ENCODE measurements at regions not wholly inside any gene's neighbourhood (a gene's known extent, or its start where the extent isn't known, plus 50 kb on each side); places are given as distances from the start of the nearest gene placed in this dataset.

DNA sequence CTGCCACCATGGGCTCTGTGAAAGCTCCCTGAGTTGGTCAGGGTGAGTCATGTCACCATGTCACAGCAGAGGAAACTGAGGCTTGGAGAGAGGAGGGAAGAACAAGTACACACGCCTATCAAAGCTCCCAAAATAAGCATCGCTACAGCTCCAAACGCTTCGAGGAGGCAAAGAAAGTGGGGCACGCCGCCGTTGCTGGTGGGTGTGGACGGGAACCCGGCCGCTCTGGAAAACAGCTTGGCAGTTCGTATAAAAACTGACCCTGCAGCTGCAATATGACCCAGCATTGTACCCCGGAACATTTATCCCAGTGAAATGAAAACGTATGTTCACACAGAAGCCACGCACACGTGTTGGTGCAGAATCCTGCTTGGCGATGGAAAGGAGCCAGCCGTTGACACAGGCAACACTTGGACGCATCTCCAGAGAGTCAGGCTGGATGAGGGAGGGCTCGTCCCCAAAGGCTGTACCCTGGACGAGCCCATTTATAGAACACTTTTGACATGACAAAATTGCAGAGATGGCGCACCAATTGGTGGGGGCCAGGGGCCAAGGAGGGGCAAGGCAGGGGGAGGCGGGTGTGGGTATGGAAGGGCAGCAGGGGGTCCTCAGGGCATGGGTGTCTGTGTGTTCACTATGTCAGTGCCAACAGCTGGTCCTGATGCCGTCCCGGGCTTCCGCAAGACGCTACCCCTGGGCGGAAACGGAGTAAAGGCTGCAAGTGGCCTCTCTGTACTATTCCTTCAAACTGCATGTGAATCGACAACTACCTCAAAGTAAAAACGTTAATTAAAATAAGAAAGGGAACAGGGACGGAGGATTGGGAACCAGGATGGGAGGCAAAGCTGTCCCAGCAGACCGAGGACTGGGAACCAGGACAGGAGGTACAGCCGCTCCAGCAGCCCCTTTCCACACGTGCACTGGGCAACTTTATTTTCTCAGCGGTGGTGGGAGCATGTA lies 173.0 kb downstream of the OLFM1 start:
- DNase-seq (ENCODE audit: extremely low spot score): no peak
- ChIA-PET CTCF (no interaction called here), POLR2A (no interaction called here)
- TF ChIP-seq FOXK2 (IDR thresholded peaks at IDR 0.05): no peak
- no peak for TF ChIP-seq FOXA1 (IDR thresholded peaks at IDR 0.05)
- TF ChIP-seq SP1 (IDR thresholded peaks at IDR 0.05): no peak
- no peak for TF ChIP-seq ELF4 (IDR thresholded peaks at IDR 0.05)
- no peak for TF ChIP-seq L3MBTL2 (conservative IDR thresholded peaks at IDR 0.05)

DNA sequence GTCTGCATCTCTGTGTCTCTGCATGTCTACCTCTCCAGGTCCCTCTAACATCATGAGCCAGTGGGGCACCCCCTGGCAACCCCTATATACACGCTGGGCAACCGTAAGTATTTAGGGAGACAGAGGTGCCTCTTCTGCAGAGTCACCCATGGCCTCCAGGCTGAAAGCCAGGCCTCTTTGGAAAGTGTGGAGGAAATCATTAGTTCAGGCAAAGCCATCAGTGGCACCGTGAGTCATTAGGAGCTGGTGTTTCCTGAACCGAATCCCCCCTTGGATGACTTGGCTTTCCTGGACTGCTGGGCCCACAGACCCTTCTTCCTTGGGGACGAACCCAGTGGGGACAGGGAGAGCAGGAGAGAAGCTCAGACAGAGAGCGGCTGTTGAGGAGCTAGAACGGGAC lies 174.8 kb downstream of the OLFM1 start:
- ChIA-PET POLR2A (no interaction called here), CTCF (no interaction called here)
- DNase-seq (ENCODE audit: extremely low spot score): no peak
- TF ChIP-seq FOXM1 (IDR thresholded peaks at IDR 0.05; ENCODE audit: borderline replicate concordance) (no peak), ELF4 (IDR thresholded peaks at IDR 0.05) (no peak), CTBP1 (IDR thresholded peaks at IDR 0.05; ENCODE audit: borderline replicate concordance) (no peak), FOXK2 (IDR thresholded peaks at IDR 0.05) (no peak), BHLHE40 (IDR thresholded peaks at IDR 0.05; ENCODE audit: borderline replicate concordance) (no peak), LEF1 (IDR thresholded peaks at IDR 0.05; ENCODE audit: borderline replicate concordance) (no peak), FOXA1 (IDR thresholded peaks at IDR 0.05) (no peak)

DNA sequence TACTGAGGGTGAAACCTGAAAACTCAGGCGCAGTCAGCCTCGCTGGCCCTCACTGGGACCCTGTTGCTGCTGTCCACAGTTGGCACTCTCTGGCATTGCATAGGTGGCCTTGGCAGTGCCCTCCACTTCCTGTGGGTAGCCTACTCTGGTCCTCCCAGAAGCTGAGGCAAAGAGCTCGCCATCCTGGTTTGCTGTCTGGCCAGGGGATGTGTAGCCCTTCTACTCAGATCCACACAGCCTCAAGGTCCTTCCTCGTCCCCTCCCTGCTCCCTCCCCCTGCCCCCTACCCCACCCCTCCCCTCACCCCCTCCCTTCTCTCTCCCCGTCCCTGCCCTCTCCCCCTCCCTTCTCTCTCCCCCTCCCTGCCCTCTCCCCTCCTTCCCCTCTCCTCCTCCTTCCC lies 176.0 kb downstream of the OLFM1 start:
- CTCF ChIA-PET: no interaction called here
- DNase-seq (ENCODE audit: extremely low spot score): no peak

DNA sequence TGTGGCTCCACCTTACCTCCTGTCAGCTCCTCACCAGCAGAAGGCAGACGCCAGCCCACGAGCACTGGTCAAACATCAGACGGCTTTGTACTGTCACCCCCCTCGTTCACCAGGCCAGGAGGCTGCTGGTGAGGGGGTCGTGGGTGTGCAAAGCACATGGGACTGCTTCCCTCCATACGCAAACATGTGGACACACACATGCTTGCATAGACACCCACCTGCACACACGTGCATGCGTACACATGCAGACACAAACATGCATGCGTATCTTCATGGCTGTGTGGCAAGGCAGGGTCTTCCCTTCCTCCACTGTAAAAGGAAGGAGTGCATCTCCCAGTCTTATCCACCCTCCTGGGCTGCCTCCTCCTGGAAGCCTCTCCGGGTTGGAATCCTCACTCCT lies 178.5 kb downstream of the OLFM1 start:
- POLR2A ChIA-PET: no interaction called here
- DNase-seq (ENCODE audit: extremely low spot score): no peak
- CTCF ChIA-PET: no interaction called here
- TF ChIP-seq NFRKB (IDR thresholded peaks at IDR 0.05) (no peak), SP1 (IDR thresholded peaks at IDR 0.05) (no peak), HDGF (IDR thresholded peaks at IDR 0.05; ENCODE audit: borderline replicate concordance) (no peak), ELF4 (IDR thresholded peaks at IDR 0.05) (no peak), TARDBP (IDR thresholded peaks at IDR 0.05) (no peak), FOXM1 (IDR thresholded peaks at IDR 0.05; ENCODE audit: borderline replicate concordance) (no peak), FOXA1 (IDR thresholded peaks at IDR 0.05) (no peak), L3MBTL2 (conservative IDR thresholded peaks at IDR 0.05) (no peak), BHLHE40 (IDR thresholded peaks at IDR 0.05; ENCODE audit: borderline replicate concordance) (no peak), ZNF384 (IDR thresholded peaks at IDR 0.05) (no peak), CTBP1 (IDR thresholded peaks at IDR 0.05; ENCODE audit: borderline replicate concordance) (no peak), SUZ12 (IDR thresholded peaks at IDR 0.05) (no peak), LEF1 (IDR thresholded peaks at IDR 0.05; ENCODE audit: borderline replicate concordance) (no peak), ARNT (IDR thresholded peaks at IDR 0.05) (no peak), FOXK2 (IDR thresholded peaks at IDR 0.05) (no peak)
- TF ChIP-seq, protein P1, sequence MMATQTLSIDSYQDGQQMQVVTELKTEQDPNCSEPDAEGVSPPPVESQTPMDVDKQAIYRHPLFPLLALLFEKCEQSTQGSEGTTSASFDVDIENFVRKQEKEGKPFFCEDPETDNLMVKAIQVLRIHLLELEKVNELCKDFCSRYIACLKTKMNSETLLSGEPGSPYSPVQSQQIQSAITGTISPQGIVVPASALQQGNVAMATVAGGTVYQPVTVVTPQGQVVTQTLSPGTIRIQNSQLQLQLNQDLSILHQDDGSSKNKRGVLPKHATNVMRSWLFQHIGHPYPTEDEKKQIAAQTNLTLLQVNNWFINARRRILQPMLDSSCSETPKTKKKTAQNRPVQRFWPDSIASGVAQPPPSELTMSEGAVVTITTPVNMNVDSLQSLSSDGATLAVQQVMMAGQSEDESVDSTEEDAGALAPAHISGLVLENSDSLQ (IDR thresholded peaks at IDR 0.05): no peak

More for the DNA sequence above, 176.0 kb downstream of the OLFM1 start:
- POLR2A ChIA-PET: no interaction called here
- no peak for TF ChIP-seq ARNT (IDR thresholded peaks at IDR 0.05)
- no peak for TF ChIP-seq L3MBTL2 (conservative IDR thresholded peaks at IDR 0.05)
- TF ChIP-seq FOXM1 (IDR thresholded peaks at IDR 0.05; ENCODE audit: borderline replicate concordance): no peak
- TF ChIP-seq FOXA1 (IDR thresholded peaks at IDR 0.05): no peak
- no peak for TF ChIP-seq NFRKB (IDR thresholded peaks at IDR 0.05)
- TF ChIP-seq SP1 (IDR thresholded peaks at IDR 0.05): no peak
- TF ChIP-seq HDGF (IDR thresholded peaks at IDR 0.05; ENCODE audit: borderline replicate concordance): no peak
- no peak for TF ChIP-seq FOXK2 (IDR thresholded peaks at IDR 0.05)
- no peak for TF ChIP-seq TARDBP (IDR thresholded peaks at IDR 0.05)

DNA sequence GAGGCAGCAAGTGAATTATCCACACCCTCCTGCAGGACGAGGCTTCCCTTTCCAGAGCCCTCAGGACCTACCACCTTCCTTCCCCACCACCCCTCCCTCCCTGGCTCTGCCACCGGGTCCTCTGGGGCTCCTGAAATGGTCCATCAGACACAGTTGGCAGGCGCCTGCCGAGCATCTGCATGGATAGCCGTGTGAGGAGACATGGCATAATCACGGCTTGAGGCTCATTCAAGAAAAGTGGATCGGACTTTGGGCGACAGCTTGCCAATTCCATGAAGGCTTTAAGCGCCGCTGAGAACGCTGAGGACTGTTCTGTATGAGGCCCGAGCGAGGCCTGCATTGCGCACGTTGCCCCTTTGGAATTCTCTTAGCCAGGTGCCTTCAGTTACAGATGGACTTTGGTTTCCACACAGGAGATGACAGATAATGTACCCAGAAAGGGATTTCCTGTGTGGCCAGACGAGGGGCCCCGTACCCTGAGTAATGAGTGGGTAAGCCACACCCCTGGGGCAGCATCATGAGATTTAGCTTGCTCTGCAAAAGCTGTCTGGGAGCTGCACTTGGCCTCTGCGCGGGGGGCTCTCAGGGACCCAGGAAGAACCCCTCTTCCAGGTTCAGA lies 179.8 kb downstream of the OLFM1 start:
- no peak for TF ChIP-seq SUZ12 (IDR thresholded peaks at IDR 0.05)
- no peak for TF ChIP-seq FOXK2 (IDR thresholded peaks at IDR 0.05)
- TF ChIP-seq BHLHE40 (IDR thresholded peaks at IDR 0.05; ENCODE audit: borderline replicate concordance): no peak
- no peak for TF ChIP-seq TARDBP (IDR thresholded peaks at IDR 0.05)
- TF ChIP-seq ARNT (IDR thresholded peaks at IDR 0.05): no peak
- ChIA-PET CTCF (no interaction called here), POLR2A (no interaction called here)
- no peak for DNase-seq (ENCODE audit: extremely low spot score)

DNA sequence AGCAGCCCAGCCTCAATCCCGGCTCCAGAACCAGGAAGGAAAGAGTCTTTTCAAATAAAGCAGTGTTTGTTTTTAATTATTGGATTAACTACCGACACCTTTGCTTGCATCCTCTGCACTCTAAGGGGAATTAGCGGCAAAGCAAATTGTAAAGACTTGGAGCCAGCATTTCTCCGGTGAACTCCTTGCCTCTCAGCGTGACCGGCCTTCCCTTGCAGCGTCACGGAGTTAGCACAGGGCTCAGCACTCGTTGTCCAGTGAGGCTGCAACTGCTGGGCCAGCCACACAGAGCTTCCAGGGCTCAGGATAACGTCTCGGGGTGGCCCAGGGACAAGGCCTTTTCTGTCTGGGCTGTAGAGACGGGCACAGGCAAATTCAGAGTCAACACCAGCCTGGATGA lies 180.6 kb downstream of the OLFM1 start:
- POLR2A ChIA-PET: no interaction called here
- CTCF ChIA-PET: no interaction called here
- no peak for TF ChIP-seq ARNT (IDR thresholded peaks at IDR 0.05)
- no peak for TF ChIP-seq FOXA1 (IDR thresholded peaks at IDR 0.05)
- TF ChIP-seq L3MBTL2 (conservative IDR thresholded peaks at IDR 0.05): no peak
- TF ChIP-seq FOXM1 (IDR thresholded peaks at IDR 0.05; ENCODE audit: borderline replicate concordance): no peak
- no peak for TF ChIP-seq CTBP1 (IDR thresholded peaks at IDR 0.05; ENCODE audit: borderline replicate concordance)
- TF ChIP-seq TARDBP (IDR thresholded peaks at IDR 0.05): no peak
- no peak for TF ChIP-seq FOXK2 (IDR thresholded peaks at IDR 0.05)
- TF ChIP-seq HDGF (IDR thresholded peaks at IDR 0.05; ENCODE audit: borderline replicate concordance): no peak
- TF ChIP-seq ZNF384 (IDR thresholded peaks at IDR 0.05): no peak
- TF ChIP-seq, protein P1 (IDR thresholded peaks at IDR 0.05): no peak
- TF ChIP-seq ELF4 (IDR thresholded peaks at IDR 0.05): no peak
- TF ChIP-seq SP1 (IDR thresholded peaks at IDR 0.05): no peak
- TF ChIP-seq LEF1 (IDR thresholded peaks at IDR 0.05; ENCODE audit: borderline replicate concordance): no peak
- no peak for TF ChIP-seq SUZ12 (IDR thresholded peaks at IDR 0.05)
- TF ChIP-seq BHLHE40 (IDR thresholded peaks at IDR 0.05; ENCODE audit: borderline replicate concordance): no peak
- TF ChIP-seq NFRKB (IDR thresholded peaks at IDR 0.05): no peak

More for the DNA sequence above, 180.6 kb downstream of the OLFM1 start:
- DNase-seq (ENCODE audit: extremely low spot score): no peak

All from HEK293T (cell line).